Liver (tissue), 3 donors: ENCODE measurements at regions not wholly inside any gene's neighbourhood (a gene's known extent, or its start where the extent isn't known, plus 50 kb on each side); places are given as distances from the start of the nearest gene placed in this dataset.
"Not testable (repeated sequence)": the region's sequence is repeated elsewhere in the genome, so short reads cannot be mapped to it uniquely, and the experiment has no call there.

ENCODE experiments used
- CTCF ChIP-seq: fragments of 150-350 bp; IDR thresholded peaks from 2 replicates; pipeline ENCODE4 v1.5.1; 2017; ENCODE audit warnings: improper control_type of control experiment, low read depth, low read length; ENCODE audit not compliant: missing input control
- HNF4A ChIP-seq, 2 donors: conservative IDR thresholded peaks; 2 replicates each; pipeline ENCODE4 v1.6.1; 2016; ENCODE audit warnings: antibody characterized with exemption in 2 of 2, mild to moderate bottlenecking in 2 of 2
- RXRA ChIP-seq, 2 donors: IDR thresholded peaks; 2 replicates each; pipeline ENCODE4 v1.6.1; 2017 to 2018; ENCODE audit warnings: antibody characterized with exemption in 2 of 2, mild to moderate bottlenecking in 1 of 2
- donor health status: healthy.
- donor health status: healthy.

- TF ChIP-seq CTCF; HNF4A (conservative IDR thresholded peaks at IDR 0.05); RXRA (IDR thresholded peaks at IDR 0.05): not testable (repeated sequence)
Observed at GRCh38 chr2:94790169-94790568, 81.1 kb upstream of the TEKT4 start.
